ENCODE measurements at regions not wholly inside any gene's neighbourhood (a gene's known extent, or its start where the extent isn't known, plus 50 kb on each side); places are given as distances from the start of the nearest gene placed in this dataset.

GRCh38 chr1:59169703-59170102 is 127.2 kb upstream of the FGGY start:
- H3K4me3 ChIP-seq (ENCODE audit: low read length) = no peak overlapping the region
- H3K27me3 ChIP-seq (ENCODE audit: control insufficient read depth, insufficient read depth, low read length) = no peaks in the 10 kb centered on the region
- H3K4me1 ChIP-seq (ENCODE audit: control insufficient read depth, insufficient read depth, low read length) = no peaks in the 10 kb centered on the region
- H3K9ac ChIP-seq (ENCODE audit: low read length) = no peak overlapping the region
- no peaks in the 10 kb centered on the region for H3K9me3 ChIP-seq (ENCODE audit: control insufficient read depth, low read length)
- no peaks in the 10 kb centered on the region for H3K36me3 ChIP-seq (ENCODE audit: control insufficient read depth, insufficient read depth, low read length)

- Histone ChIP-seq H3K27me3 (ENCODE audit: control insufficient read depth, insufficient read depth, low read length) (no peaks in the 10 kb centered on the region), H3K9me3 (ENCODE audit: control insufficient read depth, low read length) (no peaks in the 10 kb centered on the region), H3K9ac (ENCODE audit: low read length) (no peak overlapping the region), H3K36me3 (ENCODE audit: control insufficient read depth, insufficient read depth, low read length) (no peaks in the 10 kb centered on the region), H3K4me1 (ENCODE audit: control insufficient read depth, insufficient read depth, low read length) (no peaks in the 10 kb centered on the region), H3K4me3 (ENCODE audit: low read length) (no peak overlapping the region)
These were observed 126.2 kb upstream of the FGGY start for GRCh38 chr1:59170659-59171058.

- no peaks in the 10 kb centered on the region for H3K4me1 ChIP-seq (ENCODE audit: control insufficient read depth, insufficient read depth, low read length)
- H3K9me3 ChIP-seq (ENCODE audit: control insufficient read depth, low read length) = no peaks in the 10 kb centered on the region
These were observed 125.1 kb upstream of the FGGY start for GRCh38 chr1:59171788-59172187.

DNA sequence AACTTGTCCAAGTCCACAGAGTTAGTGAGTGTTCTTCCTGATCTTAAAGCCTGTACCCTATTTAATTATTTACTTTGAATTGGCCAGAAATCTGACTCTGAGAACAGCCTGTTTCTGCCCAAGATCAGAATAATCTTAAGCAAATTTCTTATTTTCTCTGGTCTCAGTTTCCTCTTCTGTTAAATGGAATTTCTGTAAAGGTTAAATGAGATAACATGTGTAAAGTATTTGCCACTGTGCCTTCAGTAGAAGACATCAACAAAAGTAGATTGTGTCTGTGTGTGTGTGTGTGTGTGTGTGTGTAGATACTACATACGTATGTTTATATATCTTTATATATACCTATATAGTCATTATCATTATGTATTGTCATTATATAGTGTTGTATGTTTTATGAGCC is 124.2 kb upstream of the FGGY start:
- Histone ChIP-seq H3K36me3 (ENCODE audit: control insufficient read depth, insufficient read depth, low read length) (no peaks in the 10 kb centered on the region), H3K9ac (ENCODE audit: low read length) (no peak overlapping the region), H3K9me3 (ENCODE audit: control insufficient read depth, low read length) (no peaks in the 10 kb centered on the region), H3K27me3 (ENCODE audit: control insufficient read depth, insufficient read depth, low read length) (no peaks in the 10 kb centered on the region), H3K4me1 (ENCODE audit: control insufficient read depth, insufficient read depth, low read length) (no peaks in the 10 kb centered on the region), H3K4me3 (ENCODE audit: low read length) (no peak overlapping the region)

More at GRCh38 chr1:59171788-59172187, 125.1 kb upstream of the FGGY start:
- H3K9ac ChIP-seq (ENCODE audit: low read length) = no peak overlapping the region
- H3K4me3 ChIP-seq (ENCODE audit: low read length) = no peak overlapping the region
- no peaks in the 10 kb centered on the region for H3K36me3 ChIP-seq (ENCODE audit: control insufficient read depth, insufficient read depth, low read length)
- no peaks in the 10 kb centered on the region for H3K27me3 ChIP-seq (ENCODE audit: control insufficient read depth, insufficient read depth, low read length)

DNA sequence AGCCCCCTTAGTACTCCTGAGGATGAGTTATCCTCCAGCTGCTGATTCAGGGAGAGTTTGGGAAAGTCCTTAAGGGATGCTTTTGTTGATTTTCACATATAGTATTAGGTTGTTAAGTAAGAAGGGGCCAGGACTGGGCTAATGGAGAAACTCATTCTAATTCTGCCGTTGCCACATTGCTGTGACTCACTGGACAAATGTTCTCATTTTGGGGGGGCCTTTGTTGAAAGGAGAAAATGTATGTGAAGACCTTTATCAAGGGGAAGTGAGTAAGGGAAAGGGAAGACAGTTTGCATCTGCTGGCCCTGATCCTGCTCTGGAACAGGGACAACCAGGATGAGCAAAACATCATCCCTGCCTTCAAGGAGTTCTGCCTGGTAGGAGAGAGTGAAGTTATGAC is 123.2 kb upstream of the FGGY start:
- Histone ChIP-seq H3K36me3 (ENCODE audit: control insufficient read depth, insufficient read depth, low read length) (no peaks in the 10 kb centered on the region), H3K4me1 (ENCODE audit: control insufficient read depth, insufficient read depth, low read length) (no peaks in the 10 kb centered on the region), H3K4me3 (ENCODE audit: low read length) (no peak overlapping the region), H3K9me3 (ENCODE audit: control insufficient read depth, low read length) (no peaks in the 10 kb centered on the region), H3K9ac (ENCODE audit: low read length) (no peak overlapping the region), H3K27me3 (ENCODE audit: control insufficient read depth, insufficient read depth, low read length) (no peaks in the 10 kb centered on the region)

- Histone ChIP-seq H3K9me3 (ENCODE audit: control insufficient read depth, low read length) (no peaks in the 10 kb centered on the region), H3K4me3 (ENCODE audit: low read length) (no peak overlapping the region), H3K36me3 (ENCODE audit: control insufficient read depth, insufficient read depth, low read length) (no peaks in the 10 kb centered on the region), H3K9ac (ENCODE audit: low read length) (no peak overlapping the region), H3K27me3 (ENCODE audit: control insufficient read depth, insufficient read depth, low read length) (no peaks in the 10 kb centered on the region), H3K4me1 (ENCODE audit: control insufficient read depth, insufficient read depth, low read length) (no peaks in the 10 kb centered on the region)
These were observed 120.4 kb upstream of the FGGY start for GRCh38 chr1:59176471-59176870.

DNA sequence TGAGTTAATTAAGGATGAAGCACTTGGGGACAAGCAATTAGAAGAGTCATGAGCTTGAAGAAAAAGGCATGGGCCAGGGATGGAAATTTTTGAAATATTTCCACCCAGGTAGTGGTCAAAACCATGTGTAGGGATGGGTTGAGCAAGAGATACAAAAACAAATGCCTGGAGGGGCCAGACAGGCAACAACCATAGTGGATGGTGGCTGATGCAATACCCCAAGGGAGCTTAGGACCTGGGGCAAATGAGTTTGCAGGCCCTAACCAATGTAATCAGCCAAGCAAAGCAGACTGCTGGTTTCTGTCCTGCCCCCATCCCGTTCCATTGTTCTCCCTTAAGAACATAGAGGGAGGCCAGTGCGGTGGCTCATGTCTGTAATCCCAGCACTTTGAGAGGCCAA is 119.1 kb upstream of the FGGY start:
- H3K4me1 ChIP-seq (ENCODE audit: control insufficient read depth, insufficient read depth, low read length) = no peaks in the 10 kb centered on the region
- H3K27me3 ChIP-seq (ENCODE audit: control insufficient read depth, insufficient read depth, low read length) = no peaks in the 10 kb centered on the region
- H3K36me3 ChIP-seq (ENCODE audit: control insufficient read depth, insufficient read depth, low read length) = no peaks in the 10 kb centered on the region
- H3K9me3 ChIP-seq (ENCODE audit: control insufficient read depth, low read length) = no peaks in the 10 kb centered on the region
- no peak overlapping the region for H3K4me3 ChIP-seq (ENCODE audit: low read length)
- no peak overlapping the region for H3K9ac ChIP-seq (ENCODE audit: low read length)

GRCh38 chr1:59178339-59179187 is 118.3 kb upstream of the FGGY start:
- Histone ChIP-seq H3K9me3 (ENCODE audit: control insufficient read depth, low read length) (no peaks in the 10 kb centered on the region), H3K4me1 (ENCODE audit: control insufficient read depth, insufficient read depth, low read length) (no peaks in the 10 kb centered on the region), H3K4me3 (ENCODE audit: low read length) (no peak overlapping the region), H3K9ac (ENCODE audit: low read length) (no peak overlapping the region), H3K36me3 (ENCODE audit: control insufficient read depth, insufficient read depth, low read length) (no peaks in the 10 kb centered on the region), H3K27me3 (ENCODE audit: control insufficient read depth, insufficient read depth, low read length) (no peaks in the 10 kb centered on the region)

GRCh38 chr1:59179673-59180072 is 117.2 kb upstream of the FGGY start:
- Histone ChIP-seq H3K36me3 (ENCODE audit: control insufficient read depth, insufficient read depth, low read length) (no peaks in the 10 kb centered on the region), H3K9ac (ENCODE audit: low read length) (no peak overlapping the region), H3K4me1 (ENCODE audit: control insufficient read depth, insufficient read depth, low read length) (no peaks in the 10 kb centered on the region), H3K9me3 (ENCODE audit: control insufficient read depth, low read length) (no peaks in the 10 kb centered on the region), H3K27me3 (ENCODE audit: control insufficient read depth, insufficient read depth, low read length) (no peaks in the 10 kb centered on the region), H3K4me3 (ENCODE audit: low read length) (no peak overlapping the region)

GRCh38 chr1:59180735-59181134 is 116.2 kb upstream of the FGGY start:
- Histone ChIP-seq H3K9me3 (ENCODE audit: control insufficient read depth, low read length) (no peaks in the 10 kb centered on the region), H3K27me3 (ENCODE audit: control insufficient read depth, insufficient read depth, low read length) (no peaks in the 10 kb centered on the region), H3K36me3 (ENCODE audit: control insufficient read depth, insufficient read depth, low read length) (no peaks in the 10 kb centered on the region), H3K4me1 (ENCODE audit: control insufficient read depth, insufficient read depth, low read length) (no peaks in the 10 kb centered on the region), H3K4me3 (ENCODE audit: low read length) (no peak overlapping the region), H3K9ac (ENCODE audit: low read length) (no peak overlapping the region)

DNA sequence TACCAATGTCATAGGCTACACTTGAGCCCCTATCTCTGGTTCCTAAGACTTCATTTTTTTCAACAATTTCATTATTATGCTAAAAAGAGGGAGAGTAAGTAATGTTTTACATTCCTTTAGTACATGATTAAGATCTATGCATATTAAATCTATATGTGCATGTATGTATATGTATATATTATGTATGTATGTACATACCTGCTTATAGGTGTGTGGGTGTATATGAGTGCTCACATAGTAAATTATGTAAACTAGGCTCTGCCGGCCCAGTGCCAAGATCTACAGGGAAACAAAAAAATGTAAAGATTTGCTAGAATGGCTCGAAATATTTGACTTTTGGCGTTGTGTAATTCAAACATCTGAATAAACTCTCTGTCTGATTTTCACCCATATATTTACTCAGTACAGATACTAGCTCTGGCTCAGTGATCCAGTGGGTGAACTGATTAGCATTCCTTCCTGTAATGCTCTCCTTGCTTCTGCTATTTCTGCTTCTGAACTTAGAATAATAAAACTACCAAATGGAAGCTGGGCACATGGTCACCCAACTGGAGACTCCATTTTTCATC is 113.1 kb upstream of the FGGY start:
- H3K4me3 ChIP-seq (ENCODE audit: low read length) = no peak overlapping the region
- H3K36me3 ChIP-seq (ENCODE audit: control insufficient read depth, insufficient read depth, low read length) = no peaks in the 10 kb centered on the region
- no peaks in the 10 kb centered on the region for H3K4me1 ChIP-seq (ENCODE audit: control insufficient read depth, insufficient read depth, low read length)
- no peak overlapping the region for H3K9ac ChIP-seq (ENCODE audit: low read length)
- no peaks in the 10 kb centered on the region for H3K27me3 ChIP-seq (ENCODE audit: control insufficient read depth, insufficient read depth, low read length)
- H3K9me3 ChIP-seq (ENCODE audit: control insufficient read depth, low read length) = no peaks in the 10 kb centered on the region

GRCh38 chr1:59184365-59184905 is 112.5 kb upstream of the FGGY start:
- Histone ChIP-seq H3K4me1 (ENCODE audit: control insufficient read depth, insufficient read depth, low read length) (no peaks in the 10 kb centered on the region), H3K27me3 (ENCODE audit: control insufficient read depth, insufficient read depth, low read length) (no peaks in the 10 kb centered on the region), H3K36me3 (ENCODE audit: control insufficient read depth, insufficient read depth, low read length) (no peaks in the 10 kb centered on the region), H3K9me3 (ENCODE audit: control insufficient read depth, low read length) (no peaks in the 10 kb centered on the region), H3K4me3 (ENCODE audit: low read length) (no peak overlapping the region), H3K9ac (ENCODE audit: low read length) (no peak overlapping the region)
